Endothelial cell of umbilical vein (primary cell): ENCODE measurements at regions not wholly inside any gene's neighbourhood (a gene's known extent, or its start where the extent isn't known, plus 50 kb on each side); places are given as distances from the start of the nearest gene placed in this dataset.

Source experiments
- BruUV-seq: library from RNA; stranded (reverse); fragments of 400-500 nt; replicated peaks from 2 replicates; lab custom pipeline; 2021; lab: Mats Ljungman, UMichigan
- CTCF ChIA-PET: fragments of 300-600, 350-600 bp; sonication (Branson Sonifier 250); formaldehyde crosslinking; loops from one replicate; lab custom pipeline; 2021; ENCODE audit warnings: antibody characterized with exemption, inconsistent platforms; lab: Charles Lee
- POLR2A ChIA-PET: fragments of 300-600, 350-600 bp; sonication (Branson Sonifier 250); formaldehyde crosslinking; loops from one replicate; lab custom pipeline; 2021; ENCODE audit warnings: antibody characterized with exemption, inconsistent platforms; lab: Charles Lee
- DNase-seq: peaks from one replicate; pipeline ENCODE4 v3.0.0-alpha.2; 2011; ENCODE audit warnings: low read depth, low spot score
- FAIRE-seq: peaks from 2 replicates; lab custom pipeline; 2011; peaks lifted over from hg19 to GRCh38; lab: Jason Lieb, UNC
- H2AFZ ChIP-seq: 2 replicates; pipeline ENCODE4 v1.6.0; 2012; ENCODE audit warnings: low read depth, low read length, control low read depth, inconsistent platforms
- H3K27ac ChIP-seq: 2 replicates; pipeline ENCODE4 v1.5.1; 2011; ENCODE audit warnings: low read depth, mild to moderate bottlenecking, control low read depth, low read length, moderate library complexity; ENCODE audit not compliant: insufficient read depth
- H3K27me3 ChIP-seq, 2 experiments: 2 replicates each; pipeline versions ENCODE4 v1.6.0 to v1.6.1; 2011; ENCODE audit warnings: low read length in 2 of 2, mixed read lengths in 1 of 2; ENCODE audit not compliant: control insufficient read depth in 2 of 2, insufficient read depth in 2 of 2
- H3K36me3 ChIP-seq, 2 experiments: 2 replicates in 1 of 2; 3 replicates in 1 of 2; pipeline ENCODE4 v1.5.1; 2011; ENCODE audit warnings: low read length in 2 of 2, mild to moderate bottlenecking in 1 of 2, moderate library complexity in 1 of 2; ENCODE audit not compliant: control insufficient read depth in 2 of 2, insufficient read depth in 2 of 2; ENCODE audit errors: extremely low read depth in 1 of 2
- H3K4me1 ChIP-seq: 3 replicates; pipeline ENCODE4 v1.5.1; 2011; ENCODE audit warnings: mild to moderate bottlenecking, low read length; ENCODE audit not compliant: control insufficient read depth, insufficient read depth; ENCODE audit errors: extremely low read depth
- H3K4me2 ChIP-seq: 2 replicates; pipeline ENCODE4 v1.6.1; 2011; ENCODE audit warnings: low read length, control low read depth, mixed read lengths; ENCODE audit not compliant: insufficient read depth
- H3K4me3 ChIP-seq, 3 experiments: fragments of 200-600 bp in 1 of 3; sonication (generic), shearing (Covaris generic) in 1 of 3; replicated peaks in 1 of 3; 2 replicates each; pipeline ENCODE4 v1.5.1; 2011 to 2016; ENCODE audit warnings: control low read depth in 3 of 3, low read length in 3 of 3, mild to moderate bottlenecking in 2 of 3, inconsistent platforms in 1 of 3, low read depth in 1 of 3, moderate library complexity in 1 of 3; ENCODE audit not compliant: insufficient read depth in 1 of 3
- H3K79me2 ChIP-seq: 2 replicates; pipeline ENCODE4 v1.6.0; 2012; ENCODE audit warnings: low read length, inconsistent platforms; ENCODE audit not compliant: control insufficient read depth, insufficient read depth
- H3K9ac ChIP-seq: replicated peaks from 2 replicates; pipeline ENCODE3; 2011; ENCODE audit warnings: low read length, control low read depth; ENCODE audit not compliant: insufficient read depth; ENCODE audit errors: extremely low read depth
- H3K9me1 ChIP-seq: replicated peaks from 3 replicates; pipeline ENCODE4 v1.6.0; 2011; ENCODE audit warnings: mild to moderate bottlenecking, low read length; ENCODE audit not compliant: control insufficient read depth, insufficient read depth; ENCODE audit errors: extremely low read depth
- H3K9me3 ChIP-seq: replicated peaks from 2 replicates; pipeline ENCODE4 v1.5.1; 2012; ENCODE audit warnings: low read length, inconsistent platforms; ENCODE audit not compliant: control insufficient read depth, insufficient read depth
- H4K20me1 ChIP-seq: replicated peaks from 2 replicates; pipeline ENCODE3; 2011; ENCODE audit warnings: mild to moderate bottlenecking, low read length; ENCODE audit not compliant: control insufficient read depth, insufficient read depth; ENCODE audit errors: extremely low read depth
- CTCF ChIP-seq, 2 donors: IDR thresholded peaks; 1 replicate in 1 of 2; 2 replicates in 1 of 2; pipeline ENCODE4 v1.5.1; 2011; ENCODE audit warnings: low read length in 2 of 2, mild to moderate bottlenecking in 2 of 2, moderate library complexity in 2 of 2, control low read depth in 1 of 2, inconsistent platforms in 1 of 2, low read depth in 1 of 2; ENCODE audit not compliant: insufficient read depth in 1 of 2; ENCODE audit errors: extremely low read depth in 1 of 2
- EZH2 ChIP-seq: IDR thresholded peaks from 2 replicates; pipeline ENCODE4 v1.6.1; 2012; ENCODE audit warnings: borderline replicate concordance, low read depth, mild to moderate bottlenecking, moderate library complexity, low read length, inconsistent platforms; ENCODE audit not compliant: severe bottlenecking
- FOS ChIP-seq: IDR thresholded peaks from 2 replicates; pipeline ENCODE4 v1.6.1; 2011; ENCODE audit warnings: mild to moderate bottlenecking, low read length, moderate library complexity, borderline replicate concordance; ENCODE audit not compliant: insufficient read depth
- GATA2 ChIP-seq: IDR thresholded peaks from 2 replicates; pipeline ENCODE4 v1.7.0; 2011; ENCODE audit warnings: low read depth, mild to moderate bottlenecking, moderate library complexity, mixed read lengths, low read length; ENCODE audit not compliant: insufficient read length, insufficient read depth
- JUN ChIP-seq: IDR thresholded peaks from 2 replicates; pipeline ENCODE4 v1.6.1; 2011; ENCODE audit warnings: borderline replicate concordance, low read depth; ENCODE audit not compliant: insufficient read length, insufficient read depth
- MAX ChIP-seq: IDR thresholded peaks from 2 replicates; pipeline ENCODE4 v1.6.1; 2011; ENCODE audit not compliant: insufficient read depth, insufficient read length
- MYC ChIP-seq: IDR thresholded peaks from one replicate; pipeline ENCODE4 v1.6.1; 2011; ENCODE audit warnings: mild to moderate bottlenecking, low read depth, low read length
- POLR2A ChIP-seq: IDR thresholded peaks from 2 replicates; pipeline ENCODE4 v1.6.1; 2012; ENCODE audit warnings: low read depth, mild to moderate bottlenecking, control low read depth, low read length
- POLR2AphosphoS5 ChIP-seq: IDR thresholded peaks from 2 replicates; pipeline ENCODE4 v1.6.1; 2012; ENCODE audit warnings: low read depth, mild to moderate bottlenecking, control low read depth, low read length, moderate library complexity; ENCODE audit not compliant: insufficient read depth
- dilution Hi-C: fragments of 300-500 bp; cut with MboI; formaldehyde crosslinking; loops from one replicate; pipeline ENCODE4 v1.15.0; 2019; ENCODE audit warnings: low sequenced_read_pairs; ENCODE audit not compliant: extremely low pct_ligation_motif_present
- intact Hi-C: fragments of 100-400 bp; cut with micrococcal nuclease; formaldehyde crosslinking; loops from one replicate; pipeline ENCODE4 v1.10.0; 2022

- dilution Hi-C loops, result no loop called here
- no peaks in the 10 kb centered on the region for H3K36me3 ChIP-seq
- H3K4me1 ChIP-seq, result no peaks in the 10 kb centered on the region
Measured at GRCh38 chr1:55697997-55698535, 482.9 kb upstream of the USP24 start.

More at GRCh38 chr1:55697997-55698535, 482.9 kb upstream of the USP24 start:
- Histone ChIP-seq H3K27me3 (no peaks in the 10 kb centered on the region), H3K9ac (no peak overlapping the region), H3K27ac (no peak overlapping the region), H3K4me3 (no peak overlapping the region), H3K9me1 (no peaks in the 10 kb centered on the region), H2AFZ (no peak overlapping the region), H3K9me3 (no peaks in the 10 kb centered on the region), H3K4me2 (no peak overlapping the region), H4K20me1 (no peaks in the 10 kb centered on the region), H3K79me2 (no peaks in the 10 kb centered on the region)
- TF ChIP-seq POLR2A, result no peak
- TF ChIP-seq POLR2AphosphoS5, result no peak
- TF ChIP-seq GATA2, result no peak
- no peak for TF ChIP-seq JUN
- TF ChIP-seq EZH2, result no peak
- TF ChIP-seq MYC, result no peak
- no peak for TF ChIP-seq CTCF (IDR thresholded peaks at IDR 0.05; ENCODE audit: extremely low read depth in 1 of 2, insufficient read depth in 1 of 2, low read depth in 1 of 2, low read length in 2 of 2)
- TF ChIP-seq MAX, result no peak
- no peak for TF ChIP-seq FOS
- POLR2A ChIA-PET, result no interaction called here
- CTCF ChIA-PET, result no interaction called here
- no peak for FAIRE-seq
- BruUV-seq, result no TSS peak
- intact Hi-C loops, result loop anchor here (10.0 kb wide), 1 partner anchor 323 kb away; no protein-coding TSS in a partner anchor
- no peak for DNase-seq
